DND-41 (cell line): ENCODE measurements at regions not wholly inside any gene's neighbourhood (a gene's known extent, or its start where the extent isn't known, plus 50 kb on each side); places are given as distances from the start of the nearest gene placed in this dataset.

Experiments used
- ATAC-seq: fragments of 200-7000 bp; cut with Tn5 transposase; 3 replicates; pipeline ENCODE4 v1.9.1; 2021; ENCODE audit warnings: low read depth; ENCODE audit not compliant: insufficient read depth
- DNase-seq: peaks from one replicate; pipeline ENCODE4 v3.0.0-alpha.2; 2020
- H2AFZ ChIP-seq: 2 replicates; pipeline ENCODE4 v1.6.0; 2012; ENCODE audit warnings: low read depth, low read length
- H3K27ac ChIP-seq: 2 replicates; pipeline ENCODE4 v1.5.1; 2012; ENCODE audit warnings: low read length, inconsistent platforms
- H3K27me3 ChIP-seq: fragments of 200-600 bp; sonication (generic); 2 replicates; pipeline ENCODE4 v1.6.0; 2012; ENCODE audit warnings: low read length, mild to moderate bottlenecking, inconsistent platforms; ENCODE audit not compliant: insufficient read depth, poor library complexity
- H3K36me3 ChIP-seq: 2 replicates; pipeline ENCODE4 v1.5.1; 2012; ENCODE audit warnings: low read length, inconsistent platforms; ENCODE audit not compliant: insufficient read depth
- H3K4me1 ChIP-seq: 2 replicates; pipeline ENCODE4 v1.5.1; 2012; ENCODE audit warnings: mild to moderate bottlenecking, low read length; ENCODE audit not compliant: insufficient read depth
- H3K4me2 ChIP-seq: 2 replicates; pipeline ENCODE4 v1.6.0; 2012; ENCODE audit warnings: mild to moderate bottlenecking, moderate library complexity, low read length, inconsistent platforms; ENCODE audit not compliant: insufficient read depth
- H3K4me3 ChIP-seq, 2 experiments: fragments of 200-600 bp in 1 of 2; shearing (Covaris generic) in 1 of 2; 2 replicates each; pipeline ENCODE4 v1.5.1; 2012 to 2016; ENCODE audit warnings: inconsistent platforms in 2 of 2, low read length in 2 of 2, mild to moderate bottlenecking in 2 of 2, low read depth in 1 of 2, moderate library complexity in 1 of 2
- H3K79me2 ChIP-seq: 2 replicates; pipeline ENCODE4 v1.6.0; 2012; ENCODE audit warnings: low read length, inconsistent platforms; ENCODE audit not compliant: insufficient read depth
- H3K9ac ChIP-seq: 2 replicates; pipeline ENCODE4 v1.6.0; 2012; ENCODE audit warnings: low read depth, mild to moderate bottlenecking, inconsistent platforms, low read length, moderate library complexity
- H3K9me3 ChIP-seq: 2 replicates; pipeline ENCODE4 v1.5.1; 2012; ENCODE audit warnings: low read length, moderate library complexity, mild to moderate bottlenecking, inconsistent platforms; ENCODE audit not compliant: insufficient read depth, severe bottlenecking
- H4K20me1 ChIP-seq: 2 replicates; pipeline ENCODE4 v1.6.0; 2012; ENCODE audit warnings: low read length; ENCODE audit not compliant: insufficient read depth
- CTCF ChIP-seq: IDR thresholded peaks from 2 replicates; pipeline ENCODE4 v1.5.1; 2012; ENCODE audit warnings: borderline replicate concordance, low read length, moderate library complexity, mild to moderate bottlenecking; ENCODE audit not compliant: poor library complexity, severe bottlenecking; ENCODE audit errors: extremely low read depth
- EZH2 ChIP-seq: IDR thresholded peaks from 3 replicates; pipeline ENCODE4 v1.6.1; 2012; ENCODE audit warnings: borderline replicate concordance, low read depth, mild to moderate bottlenecking, moderate library complexity, low read length, inconsistent platforms; ENCODE audit not compliant: severe bottlenecking

GRCh38 chr4:64158648-64159326, 250.5 kb downstream of the TECRL start:
- Histone ChIP-seq H3K27ac (no peak overlapping the region), H4K20me1 (no peaks in the 10 kb centered on the region), H3K9ac (no peak overlapping the region), H2AFZ (peak overlapping the region; percentile 50), H3K9me3 (no peaks in the 10 kb centered on the region), H3K27me3 (no peaks in the 10 kb centered on the region), H3K4me3 (peak overlapping the region in 1 of 2 experiments; percentile 38; a peak in 1 of 4 replicates), H3K4me1 (0 out of 2 replicates have a peak, but pooled peaks cover 3% of the 10 kb centered on the region), H3K4me2 (peak overlapping the region; percentile 54; the same call in 1 of the 2 replicates), H3K36me3 (no peaks in the 10 kb centered on the region), H3K79me2 (no peaks in the 10 kb centered on the region)
- ATAC-seq (peak; percentile 81), DNase-seq (peak; percentile 63)
- TF ChIP-seq EZH2 (no peak), CTCF (peak; percentile 88)

- TF ChIP-seq CTCF (no peak), EZH2 (no peak)
- H4K20me1 ChIP-seq, result no peaks in the 10 kb centered on the region
- H3K36me3 ChIP-seq, result no peaks in the 10 kb centered on the region
- 0 out of 2 replicates have a peak, but pooled peaks cover 3% of the 10 kb centered on the region for H3K4me1 ChIP-seq
- no peaks in the 10 kb centered on the region for H3K9me3 ChIP-seq
- no peak overlapping the region for H3K9ac ChIP-seq
- H3K4me3 ChIP-seq, result no peak overlapping the region
- no peaks in the 10 kb centered on the region for H3K79me2 ChIP-seq
- no peaks in the 10 kb centered on the region for H3K27me3 ChIP-seq
- no peak overlapping the region for H3K4me2 ChIP-seq
- no peak overlapping the region for H2AFZ ChIP-seq
- ATAC-seq (no peak), DNase-seq (no peak)
- no peak overlapping the region for H3K27ac ChIP-seq
These were observed 251.9 kb downstream of the TECRL start for GRCh38 chr4:64157397-64157796.

GRCh38 chr4:64156253-64156652, 253.0 kb downstream of the TECRL start:
- DNase-seq (no peak), ATAC-seq (no peak)
- H3K27ac ChIP-seq, result no peak overlapping the region
- no peak overlapping the region for H3K4me2 ChIP-seq
- no peaks in the 10 kb centered on the region for H3K79me2 ChIP-seq
- no peaks in the 10 kb centered on the region for H3K27me3 ChIP-seq
- no peaks in the 10 kb centered on the region for H4K20me1 ChIP-seq
- no peak overlapping the region for H3K9ac ChIP-seq
- H2AFZ ChIP-seq, result no peak overlapping the region
- 0 out of 2 replicates have a peak, but pooled peaks cover 3% of the 10 kb centered on the region for H3K4me1 ChIP-seq
- H3K36me3 ChIP-seq, result no peaks in the 10 kb centered on the region
- H3K4me3 ChIP-seq, result no peak overlapping the region
- TF ChIP-seq EZH2, result no peak
- TF ChIP-seq CTCF, result no peak
- H3K9me3 ChIP-seq, result no peaks in the 10 kb centered on the region

GRCh38 chr4:64146030-64146429, 263.2 kb downstream of the TECRL start:
- no peaks in the 10 kb centered on the region for H4K20me1 ChIP-seq
- no peak overlapping the region for H3K4me2 ChIP-seq
- TF ChIP-seq CTCF, result no peak
- TF ChIP-seq EZH2, result no peak
- no peaks in the 10 kb centered on the region for H3K36me3 ChIP-seq
- H3K4me1 ChIP-seq, result no peaks in the 10 kb centered on the region
- H3K27ac ChIP-seq, result no peak overlapping the region
- H3K27me3 ChIP-seq, result no peaks in the 10 kb centered on the region
- H3K79me2 ChIP-seq, result no peaks in the 10 kb centered on the region
- H2AFZ ChIP-seq, result no peak overlapping the region
- DNase-seq, result no peak
- H3K9ac ChIP-seq, result no peak overlapping the region
- H3K9me3 ChIP-seq, result no peaks in the 10 kb centered on the region
- no peak overlapping the region for H3K4me3 ChIP-seq
- ATAC-seq, result no peak
